Liver (tissue), 8 donors: ENCODE measurements at regions not wholly inside any gene's neighbourhood (a gene's known extent, or its start where the extent isn't known, plus 50 kb on each side); places are given as distances from the start of the nearest gene placed in this dataset.

Source experiments
- DNase-seq: peaks from one replicate; pipeline ENCODE4 v3.0.0-alpha.2; 2017; ENCODE audit warnings: low spot score
- H3K27ac ChIP-seq, 2 donors: one replicate each; pipeline ENCODE4 v1.7.0; 2013; ENCODE audit warnings: inconsistent platforms in 2 of 2, low read length in 2 of 2, control low read depth in 1 of 2, low read depth in 1 of 2, mild to moderate bottlenecking in 1 of 2
- H3K27me3 ChIP-seq, 4 donors: one replicate each; pipeline versions ENCODE4 v1.6.1 to v1.7.0; 2013; ENCODE audit warnings: low read length in 3 of 4, inconsistent platforms in 1 of 4, mild to moderate bottlenecking in 1 of 4, moderate library complexity in 1 of 4; ENCODE audit not compliant: control insufficient read depth in 4 of 4, insufficient read depth in 4 of 4
- H3K36me3 ChIP-seq, 4 donors: one replicate each; pipeline versions ENCODE4 v1.6.1 to v1.7.0; 2013; ENCODE audit warnings: low read length in 3 of 4, mild to moderate bottlenecking in 3 of 4, low read depth in 1 of 4, moderate library complexity in 1 of 4; ENCODE audit not compliant: control insufficient read depth in 4 of 4, insufficient read depth in 3 of 4
- H3K4me1 ChIP-seq, 4 donors: one replicate each; pipeline versions ENCODE4 v1.6.1 to v1.7.0; 2013; ENCODE audit warnings: low read length in 3 of 4, mild to moderate bottlenecking in 3 of 4, moderate library complexity in 1 of 4; ENCODE audit not compliant: control insufficient read depth in 4 of 4, insufficient read depth in 4 of 4
- H3K4me3 ChIP-seq, 3 donors: one replicate each; pipeline versions ENCODE4 v1.6.1 to v1.7.0; 2013; ENCODE audit warnings: low read length in 3 of 3, control low read depth in 1 of 3, low read depth in 1 of 3, mild to moderate bottlenecking in 1 of 3
- H3K9ac ChIP-seq, 2 donors: one replicate each; pipeline ENCODE4 v1.7.0; 2013; ENCODE audit warnings: low read length in 2 of 2, mild to moderate bottlenecking in 2 of 2, moderate library complexity in 2 of 2, control low read depth in 1 of 2, low read depth in 1 of 2
- H3K9me3 ChIP-seq, 4 donors: one replicate each; pipeline versions ENCODE4 v1.6.1 to v1.7.0; 2013; ENCODE audit warnings: low read length in 3 of 4; ENCODE audit not compliant: control insufficient read depth in 4 of 4
- ATF3 ChIP-seq: IDR thresholded peaks from 2 replicates; pipeline ENCODE4 v1.6.1; 2016; ENCODE audit warnings: antibody characterized with exemption
- CTCF ChIP-seq: fragments of 150-350 bp; IDR thresholded peaks from 2 replicates; pipeline ENCODE4 v1.5.1; 2017; ENCODE audit warnings: improper control_type of control experiment, low read depth, low read length; ENCODE audit not compliant: missing input control
- FOXA1 ChIP-seq: IDR thresholded peaks from 2 replicates; pipeline ENCODE4 v1.6.1; 2016; ENCODE audit warnings: antibody characterized with exemption
- FOXA2 ChIP-seq: IDR thresholded peaks from 2 replicates; pipeline ENCODE4 v1.6.1; 2016; ENCODE audit warnings: antibody characterized with exemption
- GABPA ChIP-seq, 2 donors: IDR thresholded peaks in 1 of 2; conservative IDR thresholded peaks in 1 of 2; 2 replicates each; pipeline ENCODE4 v1.6.1; 2016; ENCODE audit warnings: antibody characterized with exemption in 2 of 2, mild to moderate bottlenecking in 1 of 2, moderate library complexity in 1 of 2
- HNF4G ChIP-seq: IDR thresholded peaks from 2 replicates; pipeline ENCODE4 v1.6.1; 2016; ENCODE audit warnings: antibody characterized with exemption
- JUND ChIP-seq, 2 donors: IDR thresholded peaks; 2 replicates each; pipeline ENCODE4 v1.6.1; 2016; ENCODE audit warnings: antibody characterized with exemption in 2 of 2
- MAX ChIP-seq: IDR thresholded peaks from 2 replicates; pipeline ENCODE4 v1.6.1; 2016; ENCODE audit warnings: antibody characterized with exemption
- RAD21 ChIP-seq, 2 donors: IDR thresholded peaks; 2 replicates each; pipeline ENCODE4 v1.6.1; 2016; ENCODE audit warnings: antibody characterized with exemption in 2 of 2, mild to moderate bottlenecking in 2 of 2
- REST ChIP-seq: IDR thresholded peaks from 2 replicates; pipeline ENCODE4 v1.6.1; 2016; ENCODE audit warnings: antibody characterized with exemption, mild to moderate bottlenecking
- RXRA ChIP-seq, 2 donors: IDR thresholded peaks; 2 replicates each; pipeline ENCODE4 v1.6.1; 2017 to 2018; ENCODE audit warnings: antibody characterized with exemption in 2 of 2, mild to moderate bottlenecking in 1 of 2
- TAF1 ChIP-seq: conservative IDR thresholded peaks from 2 replicates; pipeline ENCODE4 v1.6.1; 2016; ENCODE audit warnings: antibody characterized with exemption, mild to moderate bottlenecking
- ZBTB33 ChIP-seq: IDR thresholded peaks from 2 replicates; pipeline ENCODE4 v1.6.1; 2016; ENCODE audit warnings: antibody characterized with exemption
- WGBS: extraction: QIAGEN DNeasy Blood & Tissue Kit; methylation state at CpG from one replicate; pipeline ENCODE4 v1.1.7; 2013; 5-methylcytosine and 5-hydroxymethylcytosine counted together
- donor health status: healthy.
- donor health status: healthy.
- donor health status: healthy.
- donor health status: healthy.
- donor health status: healthy.

- Histone ChIP-seq H3K36me3 (no peaks in the 10 kb centered on the region), H3K9me3 (no peaks in the 10 kb centered on the region), H3K27ac (no peak overlapping the region), H3K4me3 (no peak overlapping the region), H3K4me1 (no peaks in the 10 kb centered on the region), H3K9ac (no peak overlapping the region), H3K27me3 (peaks cover 0 to 2% (median 0%) of the 10 kb centered on the region in 4 donors)
- TF ChIP-seq RXRA (IDR thresholded peaks at IDR 0.05), result no peak
- no peak for TF ChIP-seq GABPA (IDR thresholded peaks at IDR 0.05 in 1 of 2, conservative IDR thresholded peaks at IDR 0.05 in 1 of 2)
- TF ChIP-seq TAF1, result no peak
- WGBS, result 84% methylated on average over 2 of the region's 2 CpGs
- no peak for DNase-seq
These were observed 135.3 kb downstream of the CETN3 start for GRCh38 chr5:90274216-90274615.

GRCh38 chr5:90267646-90268045, 141.9 kb downstream of the CETN3 start:
- WGBS, result 85% methylated on average over 8 of the region's 8 CpGs
- Histone ChIP-seq H3K9ac (no peak overlapping the region), H3K9me3 (no peaks in the 10 kb centered on the region), H3K36me3 (no peaks in the 10 kb centered on the region), H3K4me1 (peaks cover 0 to 2% (median 0%) of the 10 kb centered on the region in 4 donors), H3K4me3 (no peak overlapping the region), H3K27me3 (no peaks in the 10 kb centered on the region), H3K27ac (no peak overlapping the region)
- DNase-seq, result no peak
- TF ChIP-seq ATF3, result no peak
- no peak for TF ChIP-seq RAD21 (IDR thresholded peaks at IDR 0.05)
- TF ChIP-seq FOXA2, result no peak
- TF ChIP-seq FOXA1, result no peak
- no peak for TF ChIP-seq CTCF

- H3K9me3 ChIP-seq, result no peaks in the 10 kb centered on the region
- H3K27me3 ChIP-seq, result no peaks in the 10 kb centered on the region
- no peak overlapping the region for H3K9ac ChIP-seq
- peaks cover 0 to 2% (median 0%) of the 10 kb centered on the region in 4 donors for H3K4me1 ChIP-seq
- WGBS, result 4% methylated on average over 1 of the region's 1 CpG
- H3K27ac ChIP-seq, result no peak overlapping the region
- TF ChIP-seq ZBTB33 (no peak), HNF4G (no peak), TAF1 (no peak), REST (no peak), JUND (IDR thresholded peaks at IDR 0.05) (no peak), CTCF (no peak), RAD21 (IDR thresholded peaks at IDR 0.05) (no peak), MAX (no peak)
- no peak overlapping the region for H3K4me3 ChIP-seq
- no peak for DNase-seq
- no peaks in the 10 kb centered on the region for H3K36me3 ChIP-seq
These were observed 144.1 kb downstream of the CETN3 start for GRCh38 chr5:90265545-90265857.
